ENCODE measurements at regions not wholly inside any gene's neighbourhood (a gene's known extent, or its start where the extent isn't known, plus 50 kb on each side); places are given as distances from the start of the nearest gene placed in this dataset.

- DNase-seq (ENCODE audit: low spot score) = peak; percentile 19
Observed at GRCh38 chr21:16587141-16587581, 857.4 kb downstream of the USP25 start.

GRCh38 chr21:16587681-16588375 lies 858.0 kb downstream of the USP25 start:
- DNase-seq (ENCODE audit: low spot score) = peak; percentile 21

GRCh38 chr21:16588433-16588860 lies 858.7 kb downstream of the USP25 start:
- DNase-seq (ENCODE audit: low spot score) = peak; percentile 76

- no peak for DNase-seq (ENCODE audit: low spot score)
Observed at GRCh38 chr21:16589006-16589898, 859.5 kb downstream of the USP25 start.

- no peak for DNase-seq (ENCODE audit: low spot score)
Observed at GRCh38 chr21:16590186-16590585, 860.4 kb downstream of the USP25 start.

GRCh38 chr21:16590641-16591292 lies 861.0 kb downstream of the USP25 start:
- no peak for DNase-seq (ENCODE audit: low spot score)

- DNase-seq (ENCODE audit: low spot score) = no peak
Observed at GRCh38 chr21:16592381-16592780, 862.6 kb downstream of the USP25 start.

GRCh38 chr21:16594191-16594590 lies 864.4 kb downstream of the USP25 start:
- DNase-seq (ENCODE audit: low spot score) = no peak

GRCh38 chr21:16596369-16596768 lies 866.6 kb downstream of the USP25 start:
- no peak for DNase-seq (ENCODE audit: low spot score)

- no peak for DNase-seq (ENCODE audit: low spot score)
Observed at GRCh38 chr21:16597753-16598152, 868.0 kb downstream of the USP25 start.

GRCh38 chr21:16605597-16605996 lies 875.8 kb downstream of the USP25 start:
- no peak for DNase-seq (ENCODE audit: low spot score)

- no peak for DNase-seq (ENCODE audit: low spot score)
Observed at GRCh38 chr21:16606271-16606670, 876.5 kb downstream of the USP25 start.

GRCh38 chr21:16608209-16608830 lies 878.5 kb downstream of the USP25 start:
- no peak for DNase-seq (ENCODE audit: low spot score)

- DNase-seq (ENCODE audit: low spot score) = no peak
Observed at GRCh38 chr21:16619281-16619680, 889.5 kb downstream of the USP25 start.

- DNase-seq (ENCODE audit: low spot score) = no peak
Observed at GRCh38 chr21:16620786-16621320, 891.1 kb downstream of the USP25 start.

GRCh38 chr21:16624479-16625118 lies 888.2 kb upstream of the CXADR start:
- no peak for DNase-seq (ENCODE audit: low spot score)

GRCh38 chr21:16625491-16625890 lies 887.4 kb upstream of the CXADR start:
- no peak for DNase-seq (ENCODE audit: low spot score)

- no peak for DNase-seq (ENCODE audit: low spot score)
Observed at GRCh38 chr21:16633831-16634459, 878.9 kb upstream of the CXADR start.

GRCh38 chr21:16634515-16634914 lies 878.3 kb upstream of the CXADR start:
- DNase-seq (ENCODE audit: low spot score) = no peak

GRCh38 chr21:16640297-16641027 lies 872.4 kb upstream of the CXADR start:
- no peak for DNase-seq (ENCODE audit: low spot score)
